Neuronal stem cell (in vitro differentiated cells): ENCODE measurements at regions not wholly inside any gene's neighbourhood (a gene's known extent, or its start where the extent isn't known, plus 50 kb on each side); places are given as distances from the start of the nearest gene placed in this dataset.

ENCODE experiments used
- DNase-seq: peaks from one replicate; pipeline ENCODE4 v3.0.0-alpha.2; 2013; ENCODE audit warnings: low spot score
- H2AFZ ChIP-seq: one replicate; pipeline ENCODE4 v1.6.1; 2013; ENCODE audit warnings: mild to moderate bottlenecking, low read length, inconsistent platforms
- H2AK5ac ChIP-seq: 2 replicates; pipeline ENCODE4 v1.6.1; 2013; ENCODE audit warnings: low read depth, mild to moderate bottlenecking, inconsistent platforms, low read length, moderate library complexity, mixed read lengths
- H2BK120ac ChIP-seq: 2 replicates; pipeline ENCODE4 v1.6.1; 2013; ENCODE audit warnings: low read depth, mild to moderate bottlenecking, inconsistent platforms, low read length, moderate library complexity, mixed read lengths
- H2BK12ac ChIP-seq: one replicate; pipeline ENCODE4 v1.6.1; 2013; ENCODE audit warnings: low read length, inconsistent platforms
- H2BK15ac ChIP-seq: 2 replicates; pipeline ENCODE4 v1.6.1; 2013; ENCODE audit warnings: mild to moderate bottlenecking, low read length, inconsistent platforms, mixed read lengths
- H2BK5ac ChIP-seq: one replicate; pipeline ENCODE4 v1.6.1; 2013; ENCODE audit warnings: inconsistent platforms, mild to moderate bottlenecking, low read length, moderate library complexity
- H3K14ac ChIP-seq: one replicate; pipeline ENCODE4 v1.6.1; 2013; ENCODE audit warnings: low read length, inconsistent platforms
- H3K18ac ChIP-seq: 2 replicates; pipeline ENCODE4 v1.6.1; 2013; ENCODE audit warnings: low read length, inconsistent platforms
- H3K23ac ChIP-seq: 2 replicates; pipeline ENCODE4 v1.6.1; 2013; ENCODE audit warnings: low read depth, mild to moderate bottlenecking, mixed read lengths, low read length, inconsistent platforms; ENCODE audit not compliant: poor library complexity
- H3K27ac ChIP-seq: replicated peaks from 3 replicates; pipeline ENCODE4 v1.5.1; 2013; ENCODE audit warnings: low read length, inconsistent platforms
- H3K27me3 ChIP-seq, 3 experiments: 2 replicates each; pipeline ENCODE4 v1.6.1; 2013; ENCODE audit warnings: low read length in 3 of 3, mild to moderate bottlenecking in 2 of 3, inconsistent platforms in 1 of 3, low read depth in 1 of 3, mixed read lengths in 1 of 3, moderate library complexity in 1 of 3; ENCODE audit not compliant: control insufficient read depth in 3 of 3, insufficient read depth in 3 of 3
- H3K36me3 ChIP-seq, 2 donors: replicated peaks in 1 of 2; 2 replicates each; pipeline ENCODE4 v1.6.1; 2013; ENCODE audit warnings: low read length in 2 of 2; ENCODE audit not compliant: control insufficient read depth in 2 of 2, insufficient read depth in 2 of 2
- H3K4ac ChIP-seq: 2 replicates; pipeline ENCODE4 v1.6.1; 2013; ENCODE audit warnings: inconsistent platforms, mild to moderate bottlenecking, low read length, moderate library complexity
- H3K4me1 ChIP-seq, 2 donors: 1 replicate in 1 of 2; 2 replicates in 1 of 2; pipeline ENCODE4 v1.6.1; 2013; ENCODE audit warnings: low read length in 2 of 2, low read depth in 1 of 2; ENCODE audit not compliant: control insufficient read depth in 2 of 2, insufficient read depth in 1 of 2
- H3K4me2 ChIP-seq: one replicate; pipeline ENCODE4 v1.6.1; 2013; ENCODE audit warnings: mild to moderate bottlenecking, low read length, inconsistent platforms; ENCODE audit not compliant: insufficient read depth, poor library complexity, severe bottlenecking
- H3K4me3 ChIP-seq, 2 donors: 2 replicates each; pipeline ENCODE4 v1.5.1; 2013; ENCODE audit warnings: low read length in 2 of 2, mild to moderate bottlenecking in 2 of 2, inconsistent platforms in 1 of 2, moderate library complexity in 1 of 2
- H3K79me1 ChIP-seq: one replicate; pipeline ENCODE4 v1.6.1; 2013; ENCODE audit warnings: low read depth, mild to moderate bottlenecking, inconsistent platforms, low read length, moderate library complexity
- H3K9ac ChIP-seq: one replicate; pipeline ENCODE4 v1.6.1; 2013; ENCODE audit warnings: mild to moderate bottlenecking, low read depth, low read length, inconsistent platforms; ENCODE audit not compliant: poor library complexity
- H3K9me3 ChIP-seq, 2 donors: replicated peaks in 1 of 2; 2 replicates each; pipeline versions ENCODE3 to v1.6.1; 2013; ENCODE audit warnings: low read length in 2 of 2, mild to moderate bottlenecking in 2 of 2, inconsistent platforms in 1 of 2, low read depth in 1 of 2, mixed read lengths in 1 of 2, moderate library complexity in 1 of 2; ENCODE audit not compliant: control insufficient read depth in 2 of 2, insufficient read depth in 1 of 2
- H4K8ac ChIP-seq: one replicate; pipeline ENCODE4 v1.6.1; 2013; ENCODE audit warnings: low read depth, mild to moderate bottlenecking, inconsistent platforms, low read length, moderate library complexity
- H4K91ac ChIP-seq: one replicate; pipeline ENCODE4 v1.6.1; 2013; ENCODE audit warnings: low read length, low read depth, mild to moderate bottlenecking, inconsistent platforms; ENCODE audit not compliant: poor library complexity
- WGBS, 2 donors: extraction: QIAGEN DNeasy Blood & Tissue Kit; methylation state at CpG; one replicate each; pipeline ENCODE4 v1.1.7; 2013; ENCODE audit warnings: missing lambda C conversion rate in 2 of 2, mixed read lengths in 1 of 2; ENCODE audit not compliant: insufficient read length in 2 of 2, insufficient replicate concordance in 1 of 2; ENCODE audit errors: extremely low coverage in 2 of 2; 5-methylcytosine and 5-hydroxymethylcytosine counted together

DNA sequence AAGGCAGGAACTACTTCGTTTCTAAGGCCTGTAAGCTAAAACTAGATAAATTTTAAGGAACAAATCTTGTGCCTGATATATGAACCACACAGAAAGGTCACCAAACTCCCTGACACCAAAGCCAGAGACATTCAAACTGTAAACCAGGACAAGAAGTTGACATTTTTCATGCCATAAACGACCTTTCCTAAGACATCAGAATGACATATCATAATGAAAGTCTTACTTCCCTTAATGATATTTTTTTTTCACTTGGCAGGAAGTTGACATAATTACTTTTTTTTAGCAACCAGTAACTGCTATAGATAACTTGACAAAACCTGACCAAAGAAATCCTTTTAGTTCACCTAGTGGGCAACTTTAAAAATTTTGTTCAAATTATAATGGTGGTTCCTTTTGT lies 231.5 kb upstream of the AGTR2 start:
- H3K79me1 ChIP-seq = no peaks in the 10 kb centered on the region
- WGBS, 2 donors = no CpG with 5 or more reads among the region's 2 CpGs

DNA sequence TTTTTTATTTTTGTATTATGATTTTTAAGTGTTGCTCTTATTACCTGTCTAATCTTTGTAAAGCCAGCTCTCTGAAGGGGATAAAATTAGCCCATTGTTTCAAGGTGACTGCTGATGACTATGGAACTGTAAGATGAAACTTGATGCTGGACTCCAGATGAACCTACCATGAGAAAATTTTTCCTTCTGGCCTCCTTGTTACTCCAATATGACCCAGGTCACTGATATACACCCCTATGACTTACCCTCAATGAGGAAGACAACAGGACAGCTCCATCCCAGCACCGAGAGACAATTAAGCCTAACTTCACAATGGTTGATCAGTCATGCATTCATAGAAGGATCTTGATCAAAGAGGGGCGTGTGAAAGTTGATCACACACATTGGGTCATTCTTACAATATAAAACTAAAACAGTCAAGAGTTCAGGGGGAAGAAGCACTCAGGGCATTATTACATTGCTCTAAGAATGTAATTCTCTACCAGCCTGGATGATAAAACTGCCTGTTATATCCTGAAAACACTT lies 230.8 kb upstream of the AGTR2 start:
- Histone ChIP-seq H4K8ac (no peak overlapping the region), H3K4ac (no peak overlapping the region), H3K4me2 (no peak overlapping the region), H3K14ac (no peak overlapping the region), H2BK12ac (no peak overlapping the region), H2BK120ac (no peak overlapping the region), H3K79me1 (no peaks in the 10 kb centered on the region), H3K9ac (no peak overlapping the region), H3K4me3 (no peak overlapping the region), H3K27me3 (peaks cover 0 to 31% (median 0%) of the 10 kb centered on the region in 3 experiments), H2AFZ (no peak overlapping the region), H3K23ac (no peak overlapping the region), H3K18ac (no peak overlapping the region), H2AK5ac (no peak overlapping the region), H3K9me3 (peaks cover 0 to 4% of the 10 kb centered on the region in 2 donors), H3K27ac (no peak overlapping the region), H4K91ac (no peak overlapping the region), H3K36me3 (no peaks in the 10 kb centered on the region), H2BK15ac (no peak overlapping the region), H2BK5ac (no peak overlapping the region), H3K4me1 (peaks cover 0 to 1% of the 10 kb centered on the region in 2 donors)
- no peak for DNase-seq
- WGBS, 2 donors = no CpG with 5 or more reads among the region's 2 CpGs

More for the DNA sequence above, 231.5 kb upstream of the AGTR2 start:
- H2AK5ac ChIP-seq = no peak overlapping the region
- no peak overlapping the region for H2BK15ac ChIP-seq
- no peak for DNase-seq
- H3K36me3 ChIP-seq = no peaks in the 10 kb centered on the region
- no peak overlapping the region for H4K91ac ChIP-seq
- H3K4me2 ChIP-seq = no peak overlapping the region
- H3K9ac ChIP-seq = no peak overlapping the region
- no peak overlapping the region for H3K14ac ChIP-seq
- no peak overlapping the region for H2BK120ac ChIP-seq
- H3K27me3 ChIP-seq = peaks cover 0 to 33% (median 0%) of the 10 kb centered on the region in 3 experiments
- H3K4me3 ChIP-seq = no peak overlapping the region
- H2BK12ac ChIP-seq = no peak overlapping the region
- no peak overlapping the region for H2BK5ac ChIP-seq
- peaks cover 0 to 1% of the 10 kb centered on the region in 2 donors for H3K4me1 ChIP-seq
- no peak overlapping the region for H2AFZ ChIP-seq
- no peak overlapping the region for H3K23ac ChIP-seq
- no peak overlapping the region for H3K4ac ChIP-seq
- H3K18ac ChIP-seq = no peak overlapping the region
- H3K27ac ChIP-seq = no peak overlapping the region
- peaks cover 0 to 4% of the 10 kb centered on the region in 2 donors for H3K9me3 ChIP-seq
- no peak overlapping the region for H4K8ac ChIP-seq

DNA sequence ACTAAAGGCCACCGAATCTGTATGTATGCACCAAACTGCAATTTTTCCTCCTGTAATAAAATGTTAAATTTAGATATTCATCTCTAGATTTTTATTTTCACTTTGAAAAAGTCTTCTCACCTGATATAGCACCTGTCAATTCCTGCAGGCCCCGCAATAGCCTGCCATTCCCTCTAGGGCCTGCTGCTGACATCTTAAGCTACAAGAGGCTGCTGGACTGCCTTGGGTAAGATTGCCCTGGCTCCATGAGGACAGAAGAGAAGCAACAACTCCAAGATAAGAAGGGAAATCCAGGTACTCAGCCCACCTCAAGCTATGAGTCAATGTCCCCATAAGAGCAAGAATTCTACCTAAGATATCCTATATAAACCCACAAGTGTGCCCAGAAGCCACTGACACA lies 230.2 kb upstream of the AGTR2 start:
- H3K9me3 ChIP-seq = peaks cover 0 to 4% of the 10 kb centered on the region in 2 donors
- H2AK5ac ChIP-seq = no peak overlapping the region

DNA sequence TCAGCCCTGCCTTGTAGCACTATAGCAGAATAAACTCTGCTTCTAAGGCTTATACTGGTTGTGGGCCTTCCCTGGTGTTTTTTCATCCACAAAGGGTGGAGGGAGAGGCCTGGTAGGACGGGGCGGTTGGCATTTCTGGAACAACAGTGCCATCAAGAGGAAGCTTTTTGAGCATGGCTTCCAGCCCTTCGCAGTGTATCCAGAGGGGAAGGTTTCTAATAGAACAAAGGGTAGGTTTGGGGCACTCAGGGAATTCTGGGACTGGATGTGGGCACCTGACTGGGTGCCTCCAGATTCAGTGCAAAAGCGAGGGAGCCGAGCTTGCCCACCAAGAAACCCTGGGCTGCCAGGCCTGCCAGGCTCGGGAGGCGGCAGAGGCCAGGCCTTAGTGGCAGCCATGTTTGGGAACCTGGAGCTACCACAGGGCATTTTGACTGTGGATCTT lies 229.6 kb upstream of the AGTR2 start:
- Histone ChIP-seq H3K27me3 (peaks cover 0 to 23% (median 0%) of the 10 kb centered on the region in 3 experiments), H3K4ac (no peak overlapping the region), H2BK120ac (no peak overlapping the region), H3K4me1 (peaks cover 0 to 1% of the 10 kb centered on the region in 2 donors), H2BK15ac (no peak overlapping the region), H2BK12ac (no peak overlapping the region), H3K4me3 (peak overlapping the region in 1 of 2 donors; percentile 27), H4K91ac (no peak overlapping the region), H3K4me2 (no peak overlapping the region), H3K9me3 (peaks cover 0 to 2% of the 10 kb centered on the region in 2 donors), H3K79me1 (no peaks in the 10 kb centered on the region), H2AK5ac (no peak overlapping the region), H3K27ac (no peak overlapping the region), H2AFZ (peak overlapping the region; percentile 85), H4K8ac (no peak overlapping the region), H3K36me3 (no peaks in the 10 kb centered on the region), H2BK5ac (no peak overlapping the region), H3K18ac (no peak overlapping the region), H3K14ac (no peak overlapping the region), H3K23ac (no peak overlapping the region), H3K9ac (no peak overlapping the region)
- no CpG with 5 or more reads among the region's 7 CpGs for WGBS, 2 donors
- DNase-seq = peak; percentile 5

More for the DNA sequence above, 230.2 kb upstream of the AGTR2 start:
- peaks cover 0 to 29% (median 0%) of the 10 kb centered on the region in 3 experiments for H3K27me3 ChIP-seq
- H3K4ac ChIP-seq = no peak overlapping the region
- no peak overlapping the region for H2BK5ac ChIP-seq
- H3K4me1 ChIP-seq = peaks cover 0 to 1% of the 10 kb centered on the region in 2 donors
- H3K18ac ChIP-seq = no peak overlapping the region
- H3K79me1 ChIP-seq = no peaks in the 10 kb centered on the region
- H2BK120ac ChIP-seq = no peak overlapping the region
- no peak overlapping the region for H3K27ac ChIP-seq
- H4K91ac ChIP-seq = no peak overlapping the region
- H3K36me3 ChIP-seq = no peaks in the 10 kb centered on the region
- WGBS, 2 donors = no CpG with 5 or more reads among the region's 2 CpGs
- no peak overlapping the region for H3K4me2 ChIP-seq
- DNase-seq = no peak
- H2AFZ ChIP-seq = no peak overlapping the region
- no peak overlapping the region for H3K9ac ChIP-seq
- H3K23ac ChIP-seq = no peak overlapping the region
- H2BK12ac ChIP-seq = no peak overlapping the region
- H3K4me3 ChIP-seq = no peak overlapping the region
- no peak overlapping the region for H2BK15ac ChIP-seq
- H3K14ac ChIP-seq = no peak overlapping the region
- H4K8ac ChIP-seq = no peak overlapping the region
